ENCODE measurements at regions not wholly inside any gene's neighbourhood (a gene's known extent, or its start where the extent isn't known, plus 50 kb on each side); places are given as distances from the start of the nearest gene placed in this dataset.

DNA sequence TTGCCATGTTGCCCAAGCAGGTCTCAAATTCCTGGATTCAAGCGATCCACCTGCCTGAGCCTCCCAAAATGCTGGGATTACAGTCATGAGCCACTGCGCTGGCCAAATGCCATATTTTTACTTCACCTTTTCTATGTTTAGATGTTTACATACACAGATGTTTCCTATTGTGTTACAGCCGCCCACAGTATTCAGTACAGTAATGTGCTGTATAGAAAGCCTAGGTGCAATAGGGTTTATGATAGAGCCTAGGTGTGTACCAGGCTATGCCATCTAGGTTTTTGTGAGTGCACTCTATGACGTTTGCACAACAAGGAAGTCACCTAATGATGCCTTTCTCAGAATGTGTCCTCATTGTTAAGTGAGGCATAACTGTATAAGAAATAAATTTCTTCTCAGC is 153.4 kb downstream of the CHRM3 start:
- DNase-seq (no peak), ATAC-seq (ENCODE audit: low FRiP score in 2 of 2) (no peak)
- H3K9me3 ChIP-seq = no peaks in the 10 kb centered on the region
- no peaks in the 10 kb centered on the region for H3K4me1 ChIP-seq
- no peak overlapping the region for H3K4me3 ChIP-seq
- no peak overlapping the region for H3K27ac ChIP-seq
- TF ChIP-seq, protein P1, sequence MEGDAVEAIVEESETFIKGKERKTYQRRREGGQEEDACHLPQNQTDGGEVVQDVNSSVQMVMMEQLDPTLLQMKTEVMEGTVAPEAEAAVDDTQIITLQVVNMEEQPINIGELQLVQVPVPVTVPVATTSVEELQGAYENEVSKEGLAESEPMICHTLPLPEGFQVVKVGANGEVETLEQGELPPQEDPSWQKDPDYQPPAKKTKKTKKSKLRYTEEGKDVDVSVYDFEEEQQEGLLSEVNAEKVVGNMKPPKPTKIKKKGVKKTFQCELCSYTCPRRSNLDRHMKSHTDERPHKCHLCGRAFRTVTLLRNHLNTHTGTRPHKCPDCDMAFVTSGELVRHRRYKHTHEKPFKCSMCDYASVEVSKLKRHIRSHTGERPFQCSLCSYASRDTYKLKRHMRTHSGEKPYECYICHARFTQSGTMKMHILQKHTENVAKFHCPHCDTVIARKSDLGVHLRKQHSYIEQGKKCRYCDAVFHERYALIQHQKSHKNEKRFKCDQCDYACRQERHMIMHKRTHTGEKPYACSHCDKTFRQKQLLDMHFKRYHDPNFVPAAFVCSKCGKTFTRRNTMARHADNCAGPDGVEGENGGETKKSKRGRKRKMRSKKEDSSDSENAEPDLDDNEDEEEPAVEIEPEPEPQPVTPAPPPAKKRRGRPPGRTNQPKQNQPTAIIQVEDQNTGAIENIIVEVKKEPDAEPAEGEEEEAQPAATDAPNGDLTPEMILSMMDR (IDR thresholded peaks at IDR 0.05) = no peak
- TF ChIP-seq EP300 (IDR thresholded peaks at IDR 0.05) = no peak
- no peak for TF ChIP-seq POLR2AphosphoS5 (IDR thresholded peaks at IDR 0.05)
- TF ChIP-seq POLR2A (IDR thresholded peaks at IDR 0.05) = no peak
- no peaks in the 10 kb centered on the region for H3K36me3 ChIP-seq
- H3K27me3 ChIP-seq = no peaks in the 10 kb centered on the region
- 61 to 66% methylated on average over 4 of the region's 4 CpGs for WGBS, 2 donors

DNA sequence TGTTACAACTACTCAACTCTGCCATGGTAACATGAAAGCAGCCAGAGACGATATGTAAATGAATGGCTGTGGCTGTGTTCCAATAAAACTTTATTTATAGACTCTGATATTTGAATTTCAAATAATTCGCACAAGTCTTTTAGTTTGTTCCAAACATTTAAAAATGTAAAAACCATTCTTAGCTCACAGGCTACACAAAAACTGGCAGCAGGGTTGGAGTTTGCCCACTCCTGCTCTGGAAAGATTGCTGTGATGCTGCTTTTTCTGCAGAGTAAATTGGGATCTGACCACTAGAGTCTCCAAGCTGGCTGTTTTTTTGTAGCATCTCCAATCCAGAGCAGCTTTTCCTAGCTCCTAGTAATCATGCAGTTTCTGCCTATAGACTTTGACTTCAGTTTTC is 157.5 kb downstream of the CHRM3 start:
- WGBS, 2 donors = 94 to 96% methylated on average over 2 of the region's 2 CpGs
- TF ChIP-seq, protein P1 (IDR thresholded peaks at IDR 0.05) = no peak
- no peak for TF ChIP-seq POLR2A (IDR thresholded peaks at IDR 0.05)
- TF ChIP-seq EP300 (IDR thresholded peaks at IDR 0.05) = no peak
- TF ChIP-seq POLR2AphosphoS5 (IDR thresholded peaks at IDR 0.05) = no peak

DNA sequence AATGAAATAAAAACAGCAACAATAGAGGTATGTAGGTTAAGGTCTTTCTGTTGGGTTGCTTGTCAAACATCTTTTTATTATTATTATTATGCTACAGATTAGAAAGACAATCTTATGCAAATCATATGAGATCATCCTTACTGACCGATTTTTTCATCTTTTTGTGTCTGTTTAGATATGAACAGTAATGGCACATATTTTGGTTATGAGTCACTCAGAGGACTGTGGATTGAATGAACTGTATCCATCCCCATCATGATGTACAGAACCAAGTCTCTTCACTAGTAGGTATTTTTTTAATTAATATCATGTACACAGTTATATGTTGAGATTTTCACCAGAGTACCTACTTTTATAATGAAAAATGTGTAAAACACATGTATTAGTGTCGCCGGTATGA is 159.1 kb downstream of the CHRM3 start:
- 92% methylated on average over 3 of the region's 3 CpGs for WGBS, 2 donors
- no peaks in the 10 kb centered on the region for H3K4me1 ChIP-seq
- no peaks in the 10 kb centered on the region for H3K36me3 ChIP-seq
- ATAC-seq (ENCODE audit: low FRiP score in 2 of 2) = no peak
- no peak overlapping the region for H3K4me3 ChIP-seq
- no peaks in the 10 kb centered on the region for H3K27me3 ChIP-seq
- H3K27ac ChIP-seq = no peak overlapping the region
- no peaks in the 10 kb centered on the region for H3K9me3 ChIP-seq
- TF ChIP-seq POLR2A (IDR thresholded peaks at IDR 0.05) = no peak
- TF ChIP-seq POLR2AphosphoS5 (IDR thresholded peaks at IDR 0.05) = no peak
- TF ChIP-seq, protein P1 (IDR thresholded peaks at IDR 0.05) = no peak
- TF ChIP-seq EP300 (IDR thresholded peaks at IDR 0.05) = no peak
- no peak for DNase-seq

More for the DNA sequence above, 157.5 kb downstream of the CHRM3 start:
- no peaks in the 10 kb centered on the region for H3K36me3 ChIP-seq
- ATAC-seq (ENCODE audit: low FRiP score in 2 of 2) (no peak), DNase-seq (no peak)
- no peak overlapping the region for H3K4me3 ChIP-seq
- no peaks in the 10 kb centered on the region for H3K4me1 ChIP-seq
- H3K27ac ChIP-seq = no peak overlapping the region
- H3K9me3 ChIP-seq = no peaks in the 10 kb centered on the region
- H3K27me3 ChIP-seq = no peaks in the 10 kb centered on the region

DNA sequence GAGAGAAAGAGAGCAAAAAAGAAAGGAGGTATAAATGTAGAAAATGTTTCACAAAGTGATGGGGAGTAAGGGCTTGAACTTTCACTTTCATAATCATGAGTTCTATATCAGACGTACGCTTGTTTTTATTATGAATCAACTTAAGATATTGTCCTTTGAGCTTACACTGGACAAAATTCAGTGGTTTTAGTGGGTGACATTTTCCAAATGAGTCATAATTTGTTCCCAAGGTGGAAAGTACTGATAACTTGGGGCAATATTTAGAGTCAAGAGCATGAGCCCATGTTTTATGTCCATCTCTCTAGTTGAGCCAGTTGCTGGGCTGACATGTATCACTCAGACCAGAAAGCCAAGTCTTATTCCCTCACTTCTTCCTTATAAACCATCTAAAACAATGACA is 161.6 kb downstream of the CHRM3 start:
- peak overlapping the region in 1 of 4 donors; percentile 8 for H3K4me3 ChIP-seq
- WGBS, 2 donors = 28 to 36% methylated on average over 2 of the region's 2 CpGs
- no peaks in the 10 kb centered on the region for H3K36me3 ChIP-seq
- TF ChIP-seq POLR2AphosphoS5 (IDR thresholded peaks at IDR 0.05) (no peak), POLR2A (IDR thresholded peaks at IDR 0.05) (no peak), EP300 (IDR thresholded peaks at IDR 0.05) (no peak)
- TF ChIP-seq, protein P1 (IDR thresholded peaks at IDR 0.05) = no peak
- no peaks in the 10 kb centered on the region for H3K27me3 ChIP-seq
- ATAC-seq (ENCODE audit: low FRiP score in 2 of 2) = no peak
- H3K27ac ChIP-seq = no peak overlapping the region
- DNase-seq = no peak
- H3K4me1 ChIP-seq = no peaks in the 10 kb centered on the region
- no peaks in the 10 kb centered on the region for H3K9me3 ChIP-seq

DNA sequence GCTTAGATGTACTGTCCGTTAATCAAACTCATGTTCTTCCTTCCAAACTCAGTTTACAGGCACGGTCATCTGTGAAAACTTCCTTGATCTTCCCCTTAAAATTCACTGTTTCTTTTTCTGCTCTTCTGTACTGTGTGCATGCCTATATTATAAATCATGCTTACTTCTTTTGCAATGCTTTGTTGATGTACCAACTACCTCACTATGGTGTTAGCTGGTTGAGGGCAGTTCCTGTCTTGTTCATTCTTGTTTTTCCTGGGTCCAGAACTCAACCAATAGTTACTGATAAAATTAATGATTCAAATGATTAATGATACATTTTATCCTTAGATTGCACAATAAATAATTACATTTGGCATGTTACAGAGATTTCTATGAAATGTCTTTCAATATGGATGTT is 163.8 kb downstream of the CHRM3 start:
- H3K4me1 ChIP-seq = no peaks in the 10 kb centered on the region
- ATAC-seq (ENCODE audit: low FRiP score in 2 of 2) = no peak

More for the DNA sequence above, 163.8 kb downstream of the CHRM3 start:
- TF ChIP-seq EP300 (IDR thresholded peaks at IDR 0.05) (no peak), POLR2AphosphoS5 (IDR thresholded peaks at IDR 0.05) (no peak)
- TF ChIP-seq, protein P1 (IDR thresholded peaks at IDR 0.05) = no peak
- 89 to 92% methylated on average over 2 of the region's 2 CpGs for WGBS, 2 donors
- no peaks in the 10 kb centered on the region for H3K27me3 ChIP-seq
- DNase-seq = no peak
- no peaks in the 10 kb centered on the region for H3K36me3 ChIP-seq
- H3K27ac ChIP-seq = no peak overlapping the region
- no peak overlapping the region for H3K4me3 ChIP-seq
- no peaks in the 10 kb centered on the region for H3K9me3 ChIP-seq
